H9 (cell line): ENCODE measurements at regions not wholly inside any gene's neighbourhood (a gene's known extent, or its start where the extent isn't known, plus 50 kb on each side); places are given as distances from the start of the nearest gene placed in this dataset.

Experiments
- DNase-seq: peaks from one replicate; pipeline ENCODE4 v3.0.0-alpha.2; 2017
- H2AFZ ChIP-seq: one replicate; pipeline ENCODE4 v1.6.1; 2013; ENCODE audit warnings: mild to moderate bottlenecking, low read length, control low read depth, moderate library complexity
- H2AK5ac ChIP-seq: 2 replicates; pipeline ENCODE4 v1.6.1; 2013; ENCODE audit warnings: low read length, control low read depth, mixed read lengths; ENCODE audit not compliant: insufficient read length
- H2BK120ac ChIP-seq: one replicate; pipeline ENCODE4 v1.6.1; 2013; ENCODE audit warnings: low read depth, mild to moderate bottlenecking, low read length, control low read depth, inconsistent platforms; ENCODE audit not compliant: poor library complexity, severe bottlenecking
- H2BK12ac ChIP-seq: 2 replicates; pipeline ENCODE4 v1.6.1; 2013; ENCODE audit warnings: low read length, control low read depth, mixed read lengths, low read depth; ENCODE audit not compliant: insufficient read length
- H2BK15ac ChIP-seq: 2 replicates; pipeline ENCODE4 v1.6.1; 2013; ENCODE audit warnings: low read depth, low read length, control low read depth
- H2BK20ac ChIP-seq: one replicate; pipeline ENCODE4 v1.6.1; 2013; ENCODE audit warnings: low read depth, mild to moderate bottlenecking, low read length, control low read depth, inconsistent platforms; ENCODE audit not compliant: poor library complexity, severe bottlenecking
- H2BK5ac ChIP-seq: 2 replicates; pipeline ENCODE4 v1.6.1; 2013; ENCODE audit warnings: low read length, control low read depth, mixed read lengths; ENCODE audit not compliant: insufficient read length
- H3K14ac ChIP-seq: 2 replicates; pipeline ENCODE4 v1.6.1; 2013; ENCODE audit warnings: low read length, control low read depth; ENCODE audit not compliant: insufficient read depth
- H3K18ac ChIP-seq: 2 replicates; pipeline ENCODE4 v1.6.1; 2013; ENCODE audit warnings: low read depth, mild to moderate bottlenecking, mixed read lengths, low read length, control low read depth; ENCODE audit not compliant: insufficient read length
- H3K23ac ChIP-seq: 2 replicates; pipeline ENCODE4 v1.6.1; 2013; ENCODE audit warnings: low read length, control low read depth, mixed read lengths, low read depth; ENCODE audit not compliant: insufficient read length
- H3K23me2 ChIP-seq: 2 replicates; pipeline ENCODE4 v1.6.1; 2013; ENCODE audit warnings: low read depth, mild to moderate bottlenecking, mixed read lengths, low read length, control low read depth; ENCODE audit not compliant: insufficient read length, poor library complexity, severe bottlenecking
- H3K27ac ChIP-seq: 2 replicates; pipeline ENCODE4 v1.5.1; 2013; ENCODE audit warnings: low read length, control low read depth, mixed read lengths, low read depth; ENCODE audit not compliant: insufficient read length
- H3K27me3 ChIP-seq: 2 replicates; pipeline ENCODE4 v1.6.1; 2013; ENCODE audit warnings: low read length, control low read depth, inconsistent platforms; ENCODE audit not compliant: insufficient read depth
- H3K4ac ChIP-seq: 2 replicates; pipeline ENCODE4 v1.6.1; 2013; ENCODE audit warnings: low read depth, mild to moderate bottlenecking, control low read depth, inconsistent platforms, low read length, moderate library complexity
- H3K4me1 ChIP-seq: 2 replicates; pipeline ENCODE4 v1.6.1; 2013; ENCODE audit warnings: low read length, control low read depth, inconsistent platforms; ENCODE audit not compliant: insufficient read depth
- H3K4me2 ChIP-seq: 2 replicates; pipeline ENCODE4 v1.6.1; 2013; ENCODE audit warnings: low read length, control low read depth, mixed read lengths; ENCODE audit not compliant: insufficient read length, insufficient read depth
- H3K56ac ChIP-seq: 2 replicates; pipeline ENCODE4 v1.6.1; 2013; ENCODE audit warnings: low read depth, mild to moderate bottlenecking, mixed read lengths, low read length, control low read depth; ENCODE audit not compliant: insufficient read length
- H3K79me1 ChIP-seq: 2 replicates; pipeline ENCODE4 v1.6.1; 2013; ENCODE audit warnings: low read depth, mild to moderate bottlenecking, moderate library complexity, low read length, control low read depth, inconsistent platforms; ENCODE audit not compliant: insufficient read depth, poor library complexity, severe bottlenecking
- H3K79me2 ChIP-seq: 2 replicates; pipeline ENCODE4 v1.6.1; 2013; ENCODE audit warnings: low read length, control low read depth, inconsistent platforms; ENCODE audit not compliant: insufficient read depth
- H3K9ac ChIP-seq: 2 replicates; pipeline ENCODE4 v1.6.1; 2013; ENCODE audit warnings: low read length, control low read depth, mixed read lengths; ENCODE audit not compliant: insufficient read length; ENCODE audit errors: extremely low read depth
- H3K9me3 ChIP-seq: one replicate; pipeline ENCODE4 v1.6.1; 2013; ENCODE audit warnings: low read depth, low read length, inconsistent platforms; ENCODE audit not compliant: control insufficient read depth
- H3T11ph ChIP-seq: one replicate; pipeline ENCODE4 v1.6.1; 2013; ENCODE audit warnings: mild to moderate bottlenecking, low read length, control low read depth, inconsistent platforms
- H4K20me1 ChIP-seq: one replicate; pipeline ENCODE4 v1.6.1; 2013; ENCODE audit not compliant: control insufficient read depth, insufficient read length, insufficient read depth
- H4K5ac ChIP-seq: 2 replicates; pipeline ENCODE4 v1.6.1; 2013; ENCODE audit warnings: low read depth, mild to moderate bottlenecking, mixed read lengths, low read length, control low read depth; ENCODE audit not compliant: insufficient read length
- H4K8ac ChIP-seq: replicated peaks from 2 replicates; pipeline ENCODE4 v1.6.1; 2013; ENCODE audit warnings: low read length, control low read depth, mixed read lengths, low read depth; ENCODE audit not compliant: insufficient read length
- H4K91ac ChIP-seq: 2 replicates; pipeline ENCODE4 v1.6.1; 2013; ENCODE audit warnings: low read depth, mild to moderate bottlenecking, moderate library complexity, mixed read lengths, low read length, control low read depth; ENCODE audit not compliant: insufficient read length
- H3K27ac Mint-ChIP-seq, 3 experiments: 2 replicates in 2 of 3; 3 replicates in 1 of 3; pipeline ENCODE4 v1.8.0; 2020 to 2021; ENCODE audit warnings: mixed read lengths in 3 of 3, mild to moderate bottlenecking in 1 of 3, moderate library complexity in 1 of 3
- H3K27me3 Mint-ChIP-seq: 2 replicates; pipeline ENCODE4 v1.8.0; 2021; ENCODE audit warnings: low read depth, mild to moderate bottlenecking, moderate library complexity, mixed read lengths
- H3K36me3 Mint-ChIP-seq, 3 experiments: 2 replicates in 2 of 3; 3 replicates in 1 of 3; pipeline ENCODE4 v1.8.0; 2020 to 2021; ENCODE audit warnings: low read depth in 3 of 3, mixed read lengths in 3 of 3; ENCODE audit not compliant: insufficient read depth in 1 of 3
- H3K4me1 Mint-ChIP-seq, 2 experiments: 2 replicates each; pipeline ENCODE4 v1.8.0; 2020; ENCODE audit warnings: mixed read lengths in 2 of 2
- H3K4me3 Mint-ChIP-seq, 2 experiments: 2 replicates in 1 of 2; 3 replicates in 1 of 2; pipeline ENCODE4 v1.8.0; 2020 to 2021; ENCODE audit warnings: mild to moderate bottlenecking in 2 of 2, mixed read lengths in 2 of 2, moderate library complexity in 1 of 2
- H3K9me3 Mint-ChIP-seq, 2 experiments: 2 replicates in 1 of 2; 3 replicates in 1 of 2; pipeline ENCODE4 v1.8.0; 2020; ENCODE audit warnings: mild to moderate bottlenecking in 2 of 2, mixed read lengths in 2 of 2, moderate library complexity in 1 of 2
- WGBS: extraction: QIAGEN DNeasy Blood & Tissue Kit; methylation state at CpG from one replicate; pipeline ENCODE4 v1.1.7; 2013; ENCODE audit warnings: missing lambda C conversion rate, low lambda C conversion rate, mixed read lengths; ENCODE audit not compliant: insufficient read length; ENCODE audit errors: extremely low coverage; 5-methylcytosine and 5-hydroxymethylcytosine counted together
- TF ChIP-seq, protein P1 (sequence below): fragments of 200-600 bp; sonication (generic); conservative IDR thresholded peaks from 3 replicates; pipeline ENCODE4 v1.8.0; 2021; ENCODE audit warnings: antibody characterized with exemption, mild to moderate bottlenecking

DNA sequence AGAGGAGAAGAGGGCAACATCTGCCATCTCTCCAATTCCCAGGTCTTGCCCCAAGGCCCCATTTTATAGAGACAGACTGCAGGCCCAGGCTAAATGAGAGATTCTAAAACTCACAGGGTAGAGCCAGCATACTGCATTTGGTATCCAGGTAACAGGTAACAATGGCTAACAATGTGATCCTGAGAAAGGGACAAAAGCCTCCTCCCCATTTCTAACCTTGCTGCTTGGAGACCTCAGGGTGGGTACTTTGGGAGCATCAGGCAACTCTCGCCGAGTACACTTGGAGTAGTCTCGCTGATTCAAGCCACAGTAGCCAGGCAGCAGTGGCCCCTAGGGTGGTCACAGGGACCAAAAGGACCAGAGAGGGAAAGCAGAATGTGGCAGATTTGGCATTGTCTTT, 162.6 kb upstream of the PLEKHA5 start:
- Histone ChIP-seq H3K4me2 (no peak overlapping the region), H4K8ac (no peak overlapping the region), H3K9me3 (no peaks in the 10 kb centered on the region), H3K9ac (no peak overlapping the region), H2BK15ac (no peak overlapping the region), H3K79me2 (no peaks in the 10 kb centered on the region), H3K4me1 (peaks cover 11% of the 10 kb centered on the region), H4K5ac (no peak overlapping the region), H4K20me1 (no peaks in the 10 kb centered on the region), H3T11ph (no peak overlapping the region), H3K56ac (no peak overlapping the region), H3K27me3 (no peaks in the 10 kb centered on the region), H3K14ac (no peak overlapping the region), H3K23me2 (no peaks in the 10 kb centered on the region), H2AK5ac (no peak overlapping the region), H4K91ac (no peak overlapping the region), H2BK20ac (no peak overlapping the region), H2BK120ac (no peak overlapping the region), H2BK12ac (no peak overlapping the region), H3K18ac (no peak overlapping the region), H3K23ac (no peak overlapping the region), H3K79me1 (no peaks in the 10 kb centered on the region), H3K27ac (no peak overlapping the region), H2BK5ac (no peak overlapping the region), H2AFZ (no peak overlapping the region), H3K4ac (no peak overlapping the region)
- TF ChIP-seq, protein P1, sequence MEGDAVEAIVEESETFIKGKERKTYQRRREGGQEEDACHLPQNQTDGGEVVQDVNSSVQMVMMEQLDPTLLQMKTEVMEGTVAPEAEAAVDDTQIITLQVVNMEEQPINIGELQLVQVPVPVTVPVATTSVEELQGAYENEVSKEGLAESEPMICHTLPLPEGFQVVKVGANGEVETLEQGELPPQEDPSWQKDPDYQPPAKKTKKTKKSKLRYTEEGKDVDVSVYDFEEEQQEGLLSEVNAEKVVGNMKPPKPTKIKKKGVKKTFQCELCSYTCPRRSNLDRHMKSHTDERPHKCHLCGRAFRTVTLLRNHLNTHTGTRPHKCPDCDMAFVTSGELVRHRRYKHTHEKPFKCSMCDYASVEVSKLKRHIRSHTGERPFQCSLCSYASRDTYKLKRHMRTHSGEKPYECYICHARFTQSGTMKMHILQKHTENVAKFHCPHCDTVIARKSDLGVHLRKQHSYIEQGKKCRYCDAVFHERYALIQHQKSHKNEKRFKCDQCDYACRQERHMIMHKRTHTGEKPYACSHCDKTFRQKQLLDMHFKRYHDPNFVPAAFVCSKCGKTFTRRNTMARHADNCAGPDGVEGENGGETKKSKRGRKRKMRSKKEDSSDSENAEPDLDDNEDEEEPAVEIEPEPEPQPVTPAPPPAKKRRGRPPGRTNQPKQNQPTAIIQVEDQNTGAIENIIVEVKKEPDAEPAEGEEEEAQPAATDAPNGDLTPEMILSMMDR: no peak
- Mint-ChIP-seq H3K4me3 (no peak overlapping the region), H3K27ac (peak overlapping the region in 1 of 3 experiments; percentile 5; a peak in 1 of 7 replicates), H3K27me3 (no peaks in the 10 kb centered on the region; the same call in 1 of the 2 replicates), H3K9me3 (no peaks in the 10 kb centered on the region), H3K36me3 (peaks cover 0 to 4% (median 0%) of the 10 kb centered on the region in 3 experiments; a peak in 1 of 7 replicates), H3K4me1 (peaks cover 37 to 38% of the 10 kb centered on the region in 2 experiments)
- WGBS: no CpG with 5 or more reads among the region's 3 CpGs
- no peak for DNase-seq
